Astrocyte (in vitro differentiated cells and primary cell): ENCODE measurements at regions not wholly inside any gene's neighbourhood (a gene's known extent, or its start where the extent isn't known, plus 50 kb on each side); places are given as distances from the start of the nearest gene placed in this dataset.

Source experiments
- DNase-seq: peaks from one replicate; pipeline ENCODE4 v3.0.0-alpha.2; 2010; ENCODE audit warnings: low read depth
- FAIRE-seq: peaks from 2 replicates; lab custom pipeline; 2011; peaks lifted over from hg19 to GRCh38; lab: Jason Lieb, UNC
- H2AFZ ChIP-seq: 2 replicates; pipeline ENCODE4 v1.6.0; 2012; ENCODE audit warnings: low read depth, low read length, inconsistent platforms
- H3K27ac ChIP-seq: 2 replicates; pipeline ENCODE4 v1.5.1; 2011; ENCODE audit warnings: low read depth, low read length, inconsistent platforms
- H3K27me3 ChIP-seq: 2 replicates; pipeline ENCODE4 v1.6.0; 2011; ENCODE audit warnings: low read length, inconsistent platforms; ENCODE audit not compliant: insufficient read depth
- H3K36me3 ChIP-seq: 2 replicates; pipeline ENCODE4 v1.5.1; 2011; ENCODE audit warnings: low read length, inconsistent platforms; ENCODE audit not compliant: insufficient read depth
- H3K4me1 ChIP-seq: 2 replicates; pipeline ENCODE4 v1.5.1; 2011; ENCODE audit warnings: low read length, inconsistent platforms; ENCODE audit not compliant: insufficient read depth
- H3K4me2 ChIP-seq: 2 replicates; pipeline ENCODE4 v1.6.0; 2012; ENCODE audit warnings: low read length, inconsistent platforms
- H3K4me3 ChIP-seq: 2 replicates; pipeline ENCODE4 v1.5.1; 2011; ENCODE audit warnings: low read depth, mild to moderate bottlenecking, low read length, inconsistent platforms; ENCODE audit not compliant: insufficient read depth
- H3K79me2 ChIP-seq: 2 replicates; pipeline ENCODE4 v1.6.0; 2012; ENCODE audit warnings: mild to moderate bottlenecking, low read length, inconsistent platforms; ENCODE audit not compliant: insufficient read depth
- H3K9ac ChIP-seq: 2 replicates; pipeline ENCODE4 v1.6.0; 2012; ENCODE audit warnings: mild to moderate bottlenecking, low read length, inconsistent platforms
- H3K9me3 ChIP-seq: 2 replicates; pipeline ENCODE4 v1.5.1; 2012; ENCODE audit warnings: low read depth, mild to moderate bottlenecking, low read length, inconsistent platforms; ENCODE audit not compliant: insufficient read depth
- H4K20me1 ChIP-seq: 2 replicates; pipeline ENCODE4 v1.6.0; 2012; ENCODE audit warnings: low read length, inconsistent platforms; ENCODE audit not compliant: insufficient read depth
- H3K27ac Mint-ChIP-seq: one replicate; pipeline ENCODE4 v1.8.0; 2021; ENCODE audit warnings: mild to moderate bottlenecking, mixed read lengths; ENCODE audit not compliant: unreplicated experiment
- H3K27me3 Mint-ChIP-seq: one replicate; pipeline ENCODE4 v1.8.0; 2021; ENCODE audit warnings: low read depth, mixed read lengths; ENCODE audit not compliant: unreplicated experiment
- H3K36me3 Mint-ChIP-seq: one replicate; pipeline ENCODE4 v1.8.0; 2021; ENCODE audit warnings: low read depth, mixed read lengths; ENCODE audit not compliant: unreplicated experiment
- H3K4me1 Mint-ChIP-seq: one replicate; pipeline ENCODE4 v1.8.0; 2021; ENCODE audit warnings: low read depth, mixed read lengths; ENCODE audit not compliant: unreplicated experiment
- H3K4me3 Mint-ChIP-seq: one replicate; pipeline ENCODE4 v1.8.0; 2021; ENCODE audit warnings: mild to moderate bottlenecking, moderate library complexity, mixed read lengths; ENCODE audit not compliant: unreplicated experiment
- H3K9me3 Mint-ChIP-seq: one replicate; pipeline ENCODE4 v1.8.0; 2021; ENCODE audit warnings: mild to moderate bottlenecking, mixed read lengths; ENCODE audit not compliant: unreplicated experiment
- EZH2 ChIP-seq: IDR thresholded peaks from 2 replicates; pipeline ENCODE4 v1.6.1; 2012; ENCODE audit warnings: mild to moderate bottlenecking, low read length, inconsistent platforms; ENCODE audit not compliant: insufficient read depth
- TF ChIP-seq, protein P1 (sequence below): IDR thresholded peaks from 2 replicates; pipeline ENCODE4 v1.5.1; 2011; ENCODE audit warnings: low read depth, mild to moderate bottlenecking, inconsistent platforms, low read length, moderate library complexity; ENCODE audit not compliant: insufficient read depth

DNA sequence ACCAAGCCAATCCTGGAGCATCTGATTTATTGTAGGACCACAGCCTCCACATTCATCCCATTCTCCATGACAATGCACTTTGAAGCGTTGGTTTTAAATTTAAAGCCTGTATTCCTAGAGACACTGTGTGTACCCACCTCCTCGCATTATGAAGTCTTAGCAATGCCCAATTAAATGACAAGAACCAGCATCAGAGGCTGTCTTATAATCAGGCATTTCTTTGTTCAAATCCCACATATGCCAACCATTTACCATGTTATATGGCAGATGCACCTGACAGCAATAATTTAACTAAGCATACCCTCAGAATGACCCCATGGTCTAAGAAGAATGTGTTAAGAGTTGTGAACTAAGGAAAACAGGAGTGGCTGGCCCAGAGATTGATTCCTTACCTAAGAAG is 188.2 kb downstream of the IPMK start:
- H3K9me3 Mint-ChIP-seq, result peaks cover 6% of the 10 kb centered on the region

DNA sequence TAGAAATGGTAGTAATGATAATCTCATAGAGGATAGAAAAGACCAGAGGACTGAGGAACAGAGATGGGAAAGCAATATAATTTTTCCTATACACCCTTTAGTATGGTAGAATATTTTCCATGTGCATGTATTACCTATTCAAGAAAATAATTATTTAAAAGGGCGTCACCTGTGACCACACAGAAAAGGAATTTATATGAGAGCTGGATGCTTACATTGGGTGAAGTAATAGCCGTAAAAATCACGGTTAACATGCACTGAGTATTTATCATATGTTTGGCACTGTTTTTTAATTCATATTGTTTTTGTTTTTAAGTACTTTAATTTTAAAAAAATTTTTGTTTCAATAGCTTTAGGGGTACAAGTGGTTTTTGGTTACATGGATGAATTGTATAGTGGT is 195.1 kb downstream of the IPMK start:
- Mint-ChIP-seq H3K9me3 (peaks cover 3% of the 10 kb centered on the region), H3K4me1 (no peaks in the 10 kb centered on the region), H3K27me3 (peaks cover 4% of the 10 kb centered on the region), H3K4me3 (no peak overlapping the region), H3K27ac (no peak overlapping the region), H3K36me3 (no peaks in the 10 kb centered on the region)
- Histone ChIP-seq H4K20me1 (no peaks in the 10 kb centered on the region), H3K79me2 (no peaks in the 10 kb centered on the region), H3K4me3 (no peak overlapping the region), H3K4me2 (no peak overlapping the region), H3K36me3 (no peaks in the 10 kb centered on the region), H3K27ac (no peak overlapping the region), H3K9me3 (no peaks in the 10 kb centered on the region), H2AFZ (no peak overlapping the region), H3K4me1 (no peaks in the 10 kb centered on the region), H3K27me3 (peaks cover 4% of the 10 kb centered on the region), H3K9ac (no peak overlapping the region)
- no peak for TF ChIP-seq EZH2
- TF ChIP-seq, protein P1, sequence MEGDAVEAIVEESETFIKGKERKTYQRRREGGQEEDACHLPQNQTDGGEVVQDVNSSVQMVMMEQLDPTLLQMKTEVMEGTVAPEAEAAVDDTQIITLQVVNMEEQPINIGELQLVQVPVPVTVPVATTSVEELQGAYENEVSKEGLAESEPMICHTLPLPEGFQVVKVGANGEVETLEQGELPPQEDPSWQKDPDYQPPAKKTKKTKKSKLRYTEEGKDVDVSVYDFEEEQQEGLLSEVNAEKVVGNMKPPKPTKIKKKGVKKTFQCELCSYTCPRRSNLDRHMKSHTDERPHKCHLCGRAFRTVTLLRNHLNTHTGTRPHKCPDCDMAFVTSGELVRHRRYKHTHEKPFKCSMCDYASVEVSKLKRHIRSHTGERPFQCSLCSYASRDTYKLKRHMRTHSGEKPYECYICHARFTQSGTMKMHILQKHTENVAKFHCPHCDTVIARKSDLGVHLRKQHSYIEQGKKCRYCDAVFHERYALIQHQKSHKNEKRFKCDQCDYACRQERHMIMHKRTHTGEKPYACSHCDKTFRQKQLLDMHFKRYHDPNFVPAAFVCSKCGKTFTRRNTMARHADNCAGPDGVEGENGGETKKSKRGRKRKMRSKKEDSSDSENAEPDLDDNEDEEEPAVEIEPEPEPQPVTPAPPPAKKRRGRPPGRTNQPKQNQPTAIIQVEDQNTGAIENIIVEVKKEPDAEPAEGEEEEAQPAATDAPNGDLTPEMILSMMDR, result no peak
- FAIRE-seq (no peak), DNase-seq (no peak)

More for the DNA sequence above, 188.2 kb downstream of the IPMK start:
- H3K4me1 Mint-ChIP-seq, result no peaks in the 10 kb centered on the region
- H3K4me1 ChIP-seq, result no peaks in the 10 kb centered on the region
- TF ChIP-seq, protein P1, result no peak
- no peak for TF ChIP-seq EZH2
- H3K9me3 ChIP-seq, result no peaks in the 10 kb centered on the region
- no peaks in the 10 kb centered on the region for H3K36me3 ChIP-seq
- no peak overlapping the region for H3K4me3 ChIP-seq
- no peak for FAIRE-seq
- H3K4me2 ChIP-seq, result no peak overlapping the region
- no peaks in the 10 kb centered on the region for H3K27me3 ChIP-seq
- no peak for DNase-seq
- no peak overlapping the region for H3K9ac ChIP-seq
- no peaks in the 10 kb centered on the region for H4K20me1 ChIP-seq
- no peaks in the 10 kb centered on the region for H3K79me2 ChIP-seq
- no peak overlapping the region for H3K4me3 Mint-ChIP-seq
- no peak overlapping the region for H3K27ac Mint-ChIP-seq
- H3K27me3 Mint-ChIP-seq, result no peaks in the 10 kb centered on the region
- no peak overlapping the region for H2AFZ ChIP-seq
- H3K36me3 Mint-ChIP-seq, result no peaks in the 10 kb centered on the region
- no peak overlapping the region for H3K27ac ChIP-seq

DNA sequence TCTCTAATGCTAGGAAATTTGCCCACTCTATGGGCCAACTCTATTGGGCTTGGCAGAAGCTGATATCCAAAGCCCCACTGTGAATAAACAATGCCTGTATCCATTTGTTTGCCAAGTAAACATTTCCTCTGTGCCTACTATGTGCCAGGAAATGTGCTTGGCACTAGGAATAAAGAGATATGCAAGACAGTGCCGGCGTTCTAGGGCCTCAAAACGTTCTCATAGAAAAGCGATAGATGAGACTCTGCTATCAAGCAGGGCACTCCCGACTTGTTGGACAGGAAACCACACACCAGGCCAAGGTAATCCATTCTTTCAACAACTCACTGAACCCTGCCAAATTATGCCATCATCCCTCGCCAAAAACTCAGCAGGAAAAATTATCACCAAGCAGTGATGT is 196.7 kb downstream of the IPMK start:
- Histone ChIP-seq H4K20me1 (no peaks in the 10 kb centered on the region), H3K4me1 (no peaks in the 10 kb centered on the region), H3K27ac (no peak overlapping the region), H3K4me2 (no peak overlapping the region), H3K4me3 (no peak overlapping the region), H3K36me3 (no peaks in the 10 kb centered on the region), H2AFZ (no peak overlapping the region), H3K9ac (no peak overlapping the region), H3K79me2 (no peaks in the 10 kb centered on the region), H3K27me3 (peaks cover 4% of the 10 kb centered on the region), H3K9me3 (no peaks in the 10 kb centered on the region)
- Mint-ChIP-seq H3K4me1 (no peaks in the 10 kb centered on the region), H3K4me3 (no peak overlapping the region), H3K9me3 (no peaks in the 10 kb centered on the region), H3K27me3 (peaks cover 7% of the 10 kb centered on the region), H3K36me3 (no peaks in the 10 kb centered on the region), H3K27ac (no peak overlapping the region)
- FAIRE-seq, result no peak
- no peak for TF ChIP-seq EZH2
- TF ChIP-seq, protein P1, result no peak
- DNase-seq, result no peak
